Body of pancreas (tissue), 4 donors: ENCODE measurements at regions not wholly inside any gene's neighbourhood (a gene's known extent, or its start where the extent isn't known, plus 50 kb on each side); places are given as distances from the start of the nearest gene placed in this dataset.

ENCODE experiments used
- ATAC-seq: fragments of 150-250 bp; one replicate; pipeline ENCODE4 v1.9.1; 2016
- DNase-seq, 4 donors: peaks; one replicate each; pipeline ENCODE4 v3.0.0-alpha.2; 2019
- H3K27ac ChIP-seq, 4 donors: fragments of 200-600 bp; sonication (generic); 1 replicate in 3 of 4; 2 replicates in 1 of 4; pipeline versions ENCODE4 v1.5.1 to v1.6.1; 2016 to 2019; ENCODE audit warnings: mild to moderate bottlenecking in 1 of 4, mixed read lengths in 1 of 4, moderate library complexity in 1 of 4
- H3K27me3 ChIP-seq, 2 donors: fragments of 200-600 bp; sonication (generic); one replicate each; pipeline ENCODE4 v1.6.0; 2016; ENCODE audit warnings: mild to moderate bottlenecking in 1 of 2
- H3K36me3 ChIP-seq, 2 donors: fragments of 200-600 bp; sonication (generic); replicated peaks in 1 of 2; 2 replicates each; pipeline ENCODE4 v1.5.1; 2016; ENCODE audit warnings: low read depth in 2 of 2; ENCODE audit not compliant: insufficient read depth in 1 of 2
- H3K4me1 ChIP-seq: fragments of 200-600 bp; sonication (generic); one replicate; pipeline ENCODE4 v1.6.0; 2016
- H3K4me3 ChIP-seq, 2 donors: fragments of 200-600 bp; sonication (generic); 1 replicate in 1 of 2; 2 replicates in 1 of 2; pipeline ENCODE4 v1.5.1; 2016 to 2019
- H3K9me3 ChIP-seq, 3 donors: fragments of 200-600 bp; sonication (generic); 1 replicate in 2 of 3; 2 replicates in 1 of 3; pipeline ENCODE4 v1.5.1; 2016
- POLR2A ChIP-seq, 3 donors: fragments of 450-650 bp; IDR thresholded peaks; one replicate each; pipeline ENCODE4 v1.6.1; 2016; ENCODE audit warnings: antibody characterized with exemption in 3 of 3, mild to moderate bottlenecking in 2 of 3
- WGBS, 2 donors: methylation state at CpG; one replicate each; pipeline ENCODE4 v1.1.5; 2017; 5-methylcytosine and 5-hydroxymethylcytosine counted together
- intact Hi-C: fragments of 100-400 bp; cut with DNase I; formaldehyde crosslinking; loops from one replicate; pipeline ENCODE4 v1.15.1; 2023
- TF ChIP-seq, protein P1 (sequence below), 7 experiments: fragments of 450-650 bp in 4 of 7; fragments of 200-600 bp in 3 of 7; sonication (generic) in 3 of 7; IDR thresholded peaks; one replicate each; pipeline ENCODE4 v1.5.1; 2016 to 2019; ENCODE audit warnings: antibody characterized with exemption in 7 of 7

DNA sequence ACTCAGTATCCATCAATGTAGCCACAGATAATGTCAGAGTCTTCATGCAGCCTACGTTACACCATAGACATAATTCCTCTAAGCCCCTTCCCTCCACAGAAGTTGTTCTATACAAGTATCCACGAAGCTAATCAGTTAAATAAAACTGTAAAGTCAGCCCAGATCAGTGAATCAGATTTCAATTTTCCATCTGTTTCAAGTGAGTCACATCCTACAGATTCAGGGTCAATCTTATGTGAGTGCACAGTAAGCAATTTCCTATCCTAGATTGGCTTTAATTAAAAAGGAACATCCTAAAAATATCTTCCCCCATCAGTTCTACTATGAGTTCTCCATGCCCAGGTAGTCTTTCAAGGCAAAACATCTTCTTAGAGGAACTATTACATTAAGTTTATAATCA, 402.5 kb downstream of the EFNA5 start:
- 66 to 67% methylated on average over 2 of the region's 2 CpGs for WGBS, 2 donors
- Histone ChIP-seq H3K36me3 (no peaks in the 10 kb centered on the region), H3K9me3 (no peaks in the 10 kb centered on the region), H3K4me1 (no peaks in the 10 kb centered on the region), H3K27ac (no peak overlapping the region), H3K4me3 (no peak overlapping the region), H3K27me3 (no peaks in the 10 kb centered on the region)
- TF ChIP-seq POLR2A (IDR thresholded peaks at IDR 0.05), result no peak
- TF ChIP-seq, protein P1, sequence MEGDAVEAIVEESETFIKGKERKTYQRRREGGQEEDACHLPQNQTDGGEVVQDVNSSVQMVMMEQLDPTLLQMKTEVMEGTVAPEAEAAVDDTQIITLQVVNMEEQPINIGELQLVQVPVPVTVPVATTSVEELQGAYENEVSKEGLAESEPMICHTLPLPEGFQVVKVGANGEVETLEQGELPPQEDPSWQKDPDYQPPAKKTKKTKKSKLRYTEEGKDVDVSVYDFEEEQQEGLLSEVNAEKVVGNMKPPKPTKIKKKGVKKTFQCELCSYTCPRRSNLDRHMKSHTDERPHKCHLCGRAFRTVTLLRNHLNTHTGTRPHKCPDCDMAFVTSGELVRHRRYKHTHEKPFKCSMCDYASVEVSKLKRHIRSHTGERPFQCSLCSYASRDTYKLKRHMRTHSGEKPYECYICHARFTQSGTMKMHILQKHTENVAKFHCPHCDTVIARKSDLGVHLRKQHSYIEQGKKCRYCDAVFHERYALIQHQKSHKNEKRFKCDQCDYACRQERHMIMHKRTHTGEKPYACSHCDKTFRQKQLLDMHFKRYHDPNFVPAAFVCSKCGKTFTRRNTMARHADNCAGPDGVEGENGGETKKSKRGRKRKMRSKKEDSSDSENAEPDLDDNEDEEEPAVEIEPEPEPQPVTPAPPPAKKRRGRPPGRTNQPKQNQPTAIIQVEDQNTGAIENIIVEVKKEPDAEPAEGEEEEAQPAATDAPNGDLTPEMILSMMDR (IDR thresholded peaks at IDR 0.05), result no peak
- DNase-seq (no peak), ATAC-seq (no peak)
- intact Hi-C loops, result no loop called here

DNA sequence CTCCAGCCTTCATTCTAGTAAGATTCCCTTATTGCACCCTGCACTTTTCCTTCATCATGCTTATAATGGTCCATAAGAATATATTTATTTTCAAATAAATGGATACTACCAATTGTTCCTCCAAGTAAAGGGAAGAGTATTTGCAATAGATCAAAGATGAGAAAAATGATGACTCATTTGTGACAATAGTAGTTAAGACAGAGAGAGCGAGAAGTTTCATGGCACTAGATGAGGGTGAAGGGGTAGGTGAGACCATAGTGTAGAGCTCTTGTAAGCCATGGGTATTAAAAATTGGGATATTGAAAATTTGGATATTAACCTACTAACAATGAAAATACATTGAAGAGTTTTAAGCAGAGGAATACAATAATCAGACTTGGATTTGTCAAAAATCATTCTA, 404.6 kb downstream of the EFNA5 start:
- intact Hi-C loops, result no loop called here
- 94 to 96% methylated on average over 1 of the region's 1 CpG for WGBS, 2 donors

DNA sequence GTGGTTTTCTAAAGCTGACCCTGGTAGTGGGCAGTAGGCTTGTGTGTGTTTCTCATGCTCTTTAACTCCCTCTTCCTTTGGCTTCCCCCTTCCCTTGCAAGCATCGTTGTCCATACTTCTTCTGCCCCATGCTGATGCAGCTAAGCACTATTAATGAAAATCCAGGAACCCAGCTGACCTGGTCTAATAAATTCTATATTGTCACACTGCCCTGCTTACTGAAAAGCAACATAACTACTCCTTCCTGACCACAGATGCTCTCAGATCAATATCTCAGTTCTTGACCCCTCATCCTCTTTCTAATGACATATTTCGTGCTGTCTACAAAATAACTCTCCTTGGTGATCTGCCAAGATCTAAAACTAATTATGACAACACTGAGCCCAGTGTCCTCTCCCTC, 405.5 kb downstream of the EFNA5 start:
- no peak for TF ChIP-seq POLR2A (IDR thresholded peaks at IDR 0.05)
- ATAC-seq (no peak), DNase-seq (no peak)
- Histone ChIP-seq H3K4me1 (no peaks in the 10 kb centered on the region), H3K27ac (no peak overlapping the region), H3K4me3 (no peak overlapping the region), H3K27me3 (no peaks in the 10 kb centered on the region), H3K9me3 (no peaks in the 10 kb centered on the region), H3K36me3 (no peaks in the 10 kb centered on the region)
- WGBS, 2 donors, result 63 to 69% methylated on average over 2 of the region's 2 CpGs
- intact Hi-C loops, result no loop called here

More for the DNA sequence above, 404.6 kb downstream of the EFNA5 start:
- no peak overlapping the region for H3K4me3 ChIP-seq
- no peaks in the 10 kb centered on the region for H3K36me3 ChIP-seq
- H3K27ac ChIP-seq, result no peak overlapping the region
- DNase-seq (no peak), ATAC-seq (no peak)
- TF ChIP-seq, protein P1 (IDR thresholded peaks at IDR 0.05), result no peak
- no peak for TF ChIP-seq POLR2A (IDR thresholded peaks at IDR 0.05)
- H3K27me3 ChIP-seq, result no peaks in the 10 kb centered on the region
- no peaks in the 10 kb centered on the region for H3K4me1 ChIP-seq
- no peaks in the 10 kb centered on the region for H3K9me3 ChIP-seq

DNA sequence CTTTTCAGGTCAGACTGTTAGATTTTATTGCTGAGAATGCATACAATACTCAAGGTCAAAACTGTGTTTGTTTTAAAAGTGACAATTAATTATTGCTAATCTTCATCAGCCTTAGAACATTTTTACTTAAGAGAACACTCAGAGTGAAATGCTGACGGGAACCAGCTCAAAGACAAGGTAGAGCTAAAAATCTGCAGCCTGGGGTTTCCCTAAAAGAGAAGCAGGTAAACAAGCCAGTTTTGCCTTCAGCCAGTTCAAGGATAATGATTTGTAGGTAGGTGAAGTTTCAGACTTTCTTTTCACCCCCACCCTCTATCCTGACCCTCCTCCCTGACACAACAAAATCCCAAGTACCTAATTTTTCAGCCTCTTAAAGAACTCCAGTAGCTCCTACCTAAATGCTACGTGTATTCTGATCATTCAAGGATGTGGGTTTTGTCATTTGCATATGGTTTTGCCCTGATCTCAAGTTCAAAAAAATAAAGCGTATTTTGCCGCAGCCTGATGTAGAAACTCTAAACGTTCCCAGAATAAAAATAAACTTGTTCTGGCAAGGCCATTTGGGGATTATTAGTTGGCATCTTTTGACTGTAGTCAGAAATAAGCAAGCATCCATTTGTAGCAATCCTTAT, 407.2 kb downstream of the EFNA5 start:
- H3K27ac ChIP-seq, result no peak overlapping the region
- 57 to 70% methylated on average over 5 of the region's 5 CpGs for WGBS, 2 donors
- H3K27me3 ChIP-seq, result no peaks in the 10 kb centered on the region
- H3K4me1 ChIP-seq, result no peaks in the 10 kb centered on the region
- H3K4me3 ChIP-seq, result no peak overlapping the region
- ATAC-seq, result no peak
- intact Hi-C loops, result no loop called here
- TF ChIP-seq, protein P1 (IDR thresholded peaks at IDR 0.05), result no peak
- TF ChIP-seq POLR2A (IDR thresholded peaks at IDR 0.05), result no peak
- DNase-seq, result no peak
- H3K36me3 ChIP-seq, result no peaks in the 10 kb centered on the region
- H3K9me3 ChIP-seq, result no peaks in the 10 kb centered on the region

DNA sequence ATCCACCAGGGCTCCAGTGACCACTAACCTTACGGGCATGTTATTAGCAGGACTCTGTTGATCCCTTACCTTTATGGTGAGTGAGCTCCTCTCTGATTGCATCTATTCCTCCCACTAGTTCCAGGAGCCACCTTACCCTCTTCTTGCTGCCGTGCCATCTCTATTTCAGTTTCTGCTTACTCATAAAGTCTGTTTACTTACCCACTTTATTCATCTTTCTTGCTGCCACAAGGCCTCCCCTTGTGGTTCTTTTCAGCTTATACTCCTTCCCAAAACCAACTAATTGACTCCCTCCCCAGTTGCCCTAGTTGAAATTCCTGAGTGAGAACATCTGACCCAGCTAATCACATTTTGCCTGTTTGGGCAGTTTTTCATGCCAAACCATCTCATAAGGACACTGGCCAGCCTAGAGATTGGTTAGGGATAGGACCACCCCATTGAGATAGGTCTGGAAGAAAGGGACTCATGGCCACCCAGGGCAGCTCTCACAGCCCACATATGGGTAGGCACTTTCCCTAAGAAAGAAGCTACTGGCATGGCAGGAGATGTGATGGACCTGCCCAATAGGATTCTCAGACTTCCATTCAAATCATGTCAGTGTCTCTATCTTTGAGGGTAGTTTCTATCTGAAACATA, 412.7 kb downstream of the EFNA5 start:
- DNase-seq (no peak), ATAC-seq (no peak)
- no peaks in the 10 kb centered on the region for H3K9me3 ChIP-seq
- intact Hi-C loops, result no loop called here
- TF ChIP-seq POLR2A (IDR thresholded peaks at IDR 0.05), result no peak
- TF ChIP-seq, protein P1 (IDR thresholded peaks at IDR 0.05), result no peak
- no peaks in the 10 kb centered on the region for H3K4me1 ChIP-seq
- WGBS, 2 donors, result 80 to 87% methylated on average over 2 of the region's 2 CpGs
- H3K36me3 ChIP-seq, result no peaks in the 10 kb centered on the region
- no peak overlapping the region for H3K4me3 ChIP-seq
- no peak overlapping the region for H3K27ac ChIP-seq
- no peaks in the 10 kb centered on the region for H3K27me3 ChIP-seq
